ENCODE measurements at regions not wholly inside any gene's neighbourhood (a gene's known extent, or its start where the extent isn't known, plus 50 kb on each side); places are given as distances from the start of the nearest gene placed in this dataset.
"Not testable (repeated sequence)": the region's sequence is repeated elsewhere in the genome, so short reads cannot be mapped to it uniquely, and the experiment has no call there.

DNA sequence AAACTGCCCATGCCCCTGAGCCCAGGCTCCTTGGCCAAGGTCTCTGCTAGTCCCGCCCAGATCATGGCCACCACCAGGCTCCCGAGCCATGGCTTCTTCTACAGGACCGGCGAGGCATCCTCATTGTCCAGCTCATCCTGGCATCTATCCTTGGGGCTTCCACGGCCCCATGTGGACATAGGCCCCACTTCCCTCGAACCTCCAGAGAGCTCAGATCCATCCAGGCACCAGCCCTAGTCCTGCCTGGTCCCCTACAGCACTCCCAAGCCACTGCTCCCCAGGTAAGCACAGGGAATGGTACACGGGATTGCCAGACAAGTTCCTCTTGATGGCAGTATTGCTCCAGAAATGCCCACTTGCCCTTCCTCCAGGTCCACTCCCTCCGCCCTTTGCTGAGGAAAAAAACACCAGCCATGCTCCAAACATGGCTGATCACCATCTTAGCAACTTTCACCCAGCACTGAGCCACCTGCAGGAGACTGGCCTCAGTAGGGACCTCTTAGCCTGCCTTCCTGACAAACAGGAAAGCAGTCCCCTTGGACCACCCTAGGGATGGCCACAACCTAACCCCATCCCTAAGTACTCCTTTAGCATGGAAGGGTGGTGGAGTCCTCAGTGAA, 272.1 kb upstream of the AGTR2 start:
- H3K27me3 Mint-ChIP-seq = no peaks in the 10 kb centered on the region
- ATAC-seq (no peak), DNase-seq (no peak)
- no peaks in the 10 kb centered on the region for H3K36me3 Mint-ChIP-seq (ENCODE audit: low read depth)
- no peak overlapping the region for H3K4me3 Mint-ChIP-seq
- no peaks in the 10 kb centered on the region for H3K4me1 Mint-ChIP-seq
- no peak overlapping the region for H3K27ac Mint-ChIP-seq
- no peaks in the 10 kb centered on the region for H3K9me3 Mint-ChIP-seq

- Mint-ChIP-seq H3K36me3 (ENCODE audit: low read depth) (no peaks in the 10 kb centered on the region), H3K9me3 (no peaks in the 10 kb centered on the region)
- no peak for ATAC-seq
Observed at GRCh38 chrX:115900425-115900824, 270.1 kb upstream of the AGTR2 start.

GRCh38 chrX:115901241-115901640, 269.3 kb upstream of the AGTR2 start:
- no peaks in the 10 kb centered on the region for H3K36me3 Mint-ChIP-seq (ENCODE audit: low read depth)
- no peaks in the 10 kb centered on the region for H3K4me1 Mint-ChIP-seq
- no peaks in the 10 kb centered on the region for H3K27me3 Mint-ChIP-seq
- no peak overlapping the region for H3K27ac Mint-ChIP-seq
- ATAC-seq = no peak
- no peak for DNase-seq
- no peak overlapping the region for H3K4me3 Mint-ChIP-seq
- no peaks in the 10 kb centered on the region for H3K9me3 Mint-ChIP-seq

More at GRCh38 chrX:115900425-115900824, 270.1 kb upstream of the AGTR2 start:
- no peaks in the 10 kb centered on the region for H3K27me3 Mint-ChIP-seq
- no peak for DNase-seq
- no peaks in the 10 kb centered on the region for H3K4me1 Mint-ChIP-seq
- H3K4me3 Mint-ChIP-seq = no peak overlapping the region
- no peak overlapping the region for H3K27ac Mint-ChIP-seq

- ATAC-seq = no peak
- Mint-ChIP-seq H3K27ac (no peak overlapping the region), H3K4me3 (no peak overlapping the region), H3K27me3 (no peaks in the 10 kb centered on the region), H3K4me1 (no peaks in the 10 kb centered on the region), H3K36me3 (ENCODE audit: low read depth) (no peaks in the 10 kb centered on the region), H3K9me3 (no peaks in the 10 kb centered on the region)
- DNase-seq = no peak
Observed at GRCh38 chrX:115902995-115903394, 267.5 kb upstream of the AGTR2 start.

DNA sequence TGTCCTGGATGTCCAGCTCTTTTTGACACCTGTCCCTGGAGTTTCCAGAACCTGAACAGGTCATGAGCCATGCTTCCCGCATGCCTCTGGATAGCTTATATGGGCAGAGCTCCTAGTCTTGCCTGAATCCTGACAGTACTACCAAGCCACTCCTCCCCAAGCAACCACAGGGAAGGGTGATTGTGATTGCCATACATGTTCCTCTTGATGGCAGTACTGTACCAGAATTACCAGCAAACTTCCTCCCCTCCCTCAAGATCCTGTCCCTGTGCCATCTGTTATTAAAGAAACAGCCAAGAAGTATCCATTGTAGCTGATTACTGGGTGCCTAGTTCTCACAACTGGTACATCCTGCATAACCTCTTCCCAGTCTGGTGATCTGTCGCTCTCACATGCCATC, 264.3 kb upstream of the AGTR2 start:
- Mint-ChIP-seq H3K4me1 (no peaks in the 10 kb centered on the region), H3K27me3 (no peaks in the 10 kb centered on the region), H3K4me3 (no peak overlapping the region), H3K36me3 (ENCODE audit: low read depth) (no peaks in the 10 kb centered on the region), H3K9me3 (no peaks in the 10 kb centered on the region), H3K27ac (no peak overlapping the region)
- no peak for DNase-seq
- no peak for ATAC-seq

GRCh38 chrX:115906881-115907280, 263.7 kb upstream of the AGTR2 start:
- no peaks in the 10 kb centered on the region for H3K9me3 Mint-ChIP-seq
- ATAC-seq (no peak), DNase-seq (no peak)
- no peaks in the 10 kb centered on the region for H3K4me1 Mint-ChIP-seq
- no peak overlapping the region for H3K27ac Mint-ChIP-seq
- no peaks in the 10 kb centered on the region for H3K27me3 Mint-ChIP-seq
- no peaks in the 10 kb centered on the region for H3K36me3 Mint-ChIP-seq (ENCODE audit: low read depth)
- H3K4me3 Mint-ChIP-seq = no peak overlapping the region

- H3K4me1 Mint-ChIP-seq = peaks cover 3% of the 10 kb centered on the region
- no peak for DNase-seq
Observed at GRCh38 chrX:115909017-115909416, 261.5 kb upstream of the AGTR2 start.

DNA sequence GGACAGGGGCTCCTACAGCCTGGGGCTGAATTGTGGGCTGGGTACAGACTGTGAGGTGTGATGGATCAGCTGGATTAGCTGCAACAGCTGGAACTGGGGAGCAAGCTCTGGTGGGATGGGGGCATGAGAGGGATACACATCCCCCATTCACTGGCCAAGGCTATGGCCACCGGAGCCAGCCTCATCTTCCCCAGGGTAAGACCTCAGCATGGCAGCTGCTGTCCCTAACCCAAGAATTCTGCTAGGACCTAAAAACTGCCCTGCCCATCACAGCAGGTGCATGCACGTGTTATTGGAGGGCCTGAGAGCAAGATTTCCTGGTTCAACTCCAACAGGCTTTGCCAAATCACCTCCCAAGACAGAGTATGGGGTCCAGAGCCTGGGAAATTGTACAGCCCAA, 258.6 kb upstream of the AGTR2 start:
- Mint-ChIP-seq H3K36me3 (ENCODE audit: low read depth) (no peaks in the 10 kb centered on the region), H3K27me3 (no peaks in the 10 kb centered on the region), H3K9me3 (no peaks in the 10 kb centered on the region), H3K4me3 (no peak overlapping the region), H3K4me1 (peaks cover 3% of the 10 kb centered on the region), H3K27ac (no peak overlapping the region)
- DNase-seq (no peak), ATAC-seq (no peak)

More at GRCh38 chrX:115909017-115909416, 261.5 kb upstream of the AGTR2 start:
- Mint-ChIP-seq H3K27me3 (no peaks in the 10 kb centered on the region), H3K9me3 (no peaks in the 10 kb centered on the region), H3K36me3 (ENCODE audit: low read depth) (no peaks in the 10 kb centered on the region), H3K27ac (no peak overlapping the region), H3K4me3 (no peak overlapping the region)
- no peak for ATAC-seq

DNA sequence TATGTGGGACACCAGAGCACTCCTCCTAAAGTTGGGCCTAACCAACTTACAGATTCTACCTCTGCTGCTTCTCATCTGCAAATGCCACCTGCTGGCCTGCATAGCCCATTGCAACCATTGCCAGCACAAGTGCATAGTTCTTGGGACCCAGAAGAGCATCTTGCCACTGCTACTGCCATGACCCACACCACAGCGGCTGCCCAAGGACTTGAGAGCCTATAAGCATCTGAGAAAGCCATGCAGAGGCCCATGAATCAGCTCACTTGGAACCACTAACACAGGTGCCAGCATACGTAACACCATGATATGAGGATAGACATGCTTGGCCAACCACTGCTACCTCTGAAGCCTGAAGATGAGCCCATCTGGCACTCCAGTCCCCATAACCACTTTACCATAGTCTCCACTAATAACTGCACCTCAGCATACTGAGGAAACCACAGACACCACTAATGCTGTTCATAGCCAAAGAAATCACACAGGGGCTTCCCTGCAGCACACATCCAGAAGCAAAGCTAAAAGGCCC, 258.1 kb upstream of the AGTR2 start:
- Mint-ChIP-seq H3K27ac (no peak overlapping the region), H3K4me1 (peaks cover 3% of the 10 kb centered on the region), H3K4me3 (no peak overlapping the region), H3K27me3 (no peaks in the 10 kb centered on the region), H3K36me3 (ENCODE audit: low read depth) (no peaks in the 10 kb centered on the region), H3K9me3 (no peaks in the 10 kb centered on the region)
- ATAC-seq = peak; percentile 43
- DNase-seq = no peak

- Mint-ChIP-seq H3K27me3 (no peaks in the 10 kb centered on the region), H3K4me3 (no peak overlapping the region), H3K4me1 (peaks cover 3% of the 10 kb centered on the region), H3K9me3 (no peaks in the 10 kb centered on the region), H3K27ac (no peak overlapping the region), H3K36me3 (ENCODE audit: low read depth) (no peaks in the 10 kb centered on the region)
- DNase-seq (no peak), ATAC-seq (no peak)
Observed at GRCh38 chrX:115913575-115913974, 257.0 kb upstream of the AGTR2 start.

GRCh38 chrX:115915625-115916024, 254.9 kb upstream of the AGTR2 start:
- not testable (repeated sequence) for ATAC-seq; H3K4me3 Mint-ChIP-seq; H3K27ac Mint-ChIP-seq; H3K9me3 Mint-ChIP-seq; H3K36me3 Mint-ChIP-seq (ENCODE audit: low read depth); DNase-seq; H3K4me1 Mint-ChIP-seq; H3K27me3 Mint-ChIP-seq

DNA sequence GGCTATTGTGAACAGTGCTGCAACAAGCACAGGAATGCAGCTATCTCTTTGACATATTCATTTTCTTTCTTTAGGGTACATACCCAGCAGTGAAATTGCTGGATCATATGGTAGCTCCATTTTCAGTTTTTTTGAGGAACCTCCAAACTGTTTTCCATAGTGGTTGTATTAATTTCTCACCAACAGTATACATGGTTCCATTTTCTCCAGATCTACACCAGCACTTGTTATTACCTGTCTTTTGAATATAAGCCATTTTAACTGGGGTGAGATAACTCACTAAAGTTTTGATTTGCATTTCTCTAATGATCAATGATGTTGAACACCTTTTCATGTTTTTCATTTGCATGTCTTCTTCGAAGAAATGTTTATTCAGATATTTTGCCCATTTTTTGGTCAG, 241.1 kb upstream of the AGTR2 start:
- ATAC-seq = no peak
- peaks cover 1% of the 10 kb centered on the region for H3K27me3 Mint-ChIP-seq
- no peaks in the 10 kb centered on the region for H3K36me3 Mint-ChIP-seq (ENCODE audit: low read depth)
- H3K27ac Mint-ChIP-seq = no peak overlapping the region
- no peak overlapping the region for H3K4me3 Mint-ChIP-seq
- no peaks in the 10 kb centered on the region for H3K4me1 Mint-ChIP-seq
- H3K9me3 Mint-ChIP-seq = peaks cover 5% of the 10 kb centered on the region
- DNase-seq = no peak

DNA sequence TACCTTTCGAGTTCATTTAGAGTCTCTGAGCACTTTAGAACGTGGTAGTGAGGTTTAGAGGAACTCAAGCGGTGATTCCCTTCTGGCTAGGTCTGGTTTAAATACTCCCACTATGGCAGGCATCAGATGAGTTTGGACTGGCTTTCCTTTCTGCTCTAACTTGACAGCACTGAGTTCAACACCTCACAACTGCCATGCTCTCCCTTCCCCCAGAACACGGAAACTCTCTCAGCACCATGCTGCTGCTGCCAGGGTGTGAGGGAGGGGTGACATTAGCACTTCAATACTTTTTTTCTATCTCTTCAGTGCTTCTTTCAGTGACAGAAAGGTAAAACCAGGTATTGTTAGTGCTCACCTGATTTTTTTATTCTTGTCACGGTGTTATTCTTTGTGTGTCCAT, 234.5 kb upstream of the AGTR2 start:
- Mint-ChIP-seq H3K27ac (no peak overlapping the region), H3K4me3 (no peak overlapping the region), H3K36me3 (ENCODE audit: low read depth) (no peaks in the 10 kb centered on the region), H3K27me3 (no peaks in the 10 kb centered on the region), H3K9me3 (no peaks in the 10 kb centered on the region), H3K4me1 (no peaks in the 10 kb centered on the region)
- ATAC-seq = no peak
- DNase-seq = no peak

- ATAC-seq = no peak
- Mint-ChIP-seq H3K36me3 (ENCODE audit: low read depth) (no peaks in the 10 kb centered on the region), H3K27me3 (no peaks in the 10 kb centered on the region), H3K9me3 (no peaks in the 10 kb centered on the region), H3K4me1 (no peaks in the 10 kb centered on the region), H3K27ac (no peak overlapping the region), H3K4me3 (no peak overlapping the region)
- DNase-seq = no peak
Observed at GRCh38 chrX:115939070-115939469, 231.5 kb upstream of the AGTR2 start.

GRCh38 chrX:115939636-115940160, 230.8 kb upstream of the AGTR2 start:
- Mint-ChIP-seq H3K27me3 (no peaks in the 10 kb centered on the region), H3K4me3 (no peak overlapping the region), H3K36me3 (ENCODE audit: low read depth) (no peaks in the 10 kb centered on the region), H3K9me3 (no peaks in the 10 kb centered on the region), H3K27ac (no peak overlapping the region), H3K4me1 (no peaks in the 10 kb centered on the region)
- ATAC-seq (no peak), DNase-seq (no peak)

DNA sequence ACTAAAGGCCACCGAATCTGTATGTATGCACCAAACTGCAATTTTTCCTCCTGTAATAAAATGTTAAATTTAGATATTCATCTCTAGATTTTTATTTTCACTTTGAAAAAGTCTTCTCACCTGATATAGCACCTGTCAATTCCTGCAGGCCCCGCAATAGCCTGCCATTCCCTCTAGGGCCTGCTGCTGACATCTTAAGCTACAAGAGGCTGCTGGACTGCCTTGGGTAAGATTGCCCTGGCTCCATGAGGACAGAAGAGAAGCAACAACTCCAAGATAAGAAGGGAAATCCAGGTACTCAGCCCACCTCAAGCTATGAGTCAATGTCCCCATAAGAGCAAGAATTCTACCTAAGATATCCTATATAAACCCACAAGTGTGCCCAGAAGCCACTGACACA, 230.2 kb upstream of the AGTR2 start:
- no peak overlapping the region for H3K27ac Mint-ChIP-seq
- H3K9me3 Mint-ChIP-seq = no peaks in the 10 kb centered on the region
- H3K4me3 Mint-ChIP-seq = no peak overlapping the region
- H3K27me3 Mint-ChIP-seq = no peaks in the 10 kb centered on the region
- DNase-seq = no peak
- no peaks in the 10 kb centered on the region for H3K36me3 Mint-ChIP-seq (ENCODE audit: low read depth)
- ATAC-seq = no peak
- H3K4me1 Mint-ChIP-seq = no peaks in the 10 kb centered on the region
